ENCODE measurements at regions not wholly inside any gene's neighbourhood (a gene's known extent, or its start where the extent isn't known, plus 50 kb on each side); places are given as distances from the start of the nearest gene placed in this dataset.

GRCh38 chr18:23334569-23334968, 118.5 kb upstream of the RIOK3 start:
- no peaks in the 10 kb centered on the region for H3K9me3 ChIP-seq (ENCODE audit: control insufficient read depth in 1 of 2, insufficient read depth in 1 of 2, low read length in 2 of 2)
- Mint-ChIP-seq H3K27me3 (no peaks in the 10 kb centered on the region), H3K4me1 (ENCODE audit: low read depth) (no peaks in the 10 kb centered on the region), H3K9me3 (no peaks in the 10 kb centered on the region), H3K4me3 (no peak overlapping the region), H3K27ac (no peak overlapping the region), H3K36me3 (ENCODE audit: low read depth) (no peaks in the 10 kb centered on the region)
- no peaks in the 10 kb centered on the region for H3K4me1 ChIP-seq (ENCODE audit: insufficient read depth, low read length)
- H3K27me3 ChIP-seq (ENCODE audit: control insufficient read depth in 1 of 2, insufficient read depth in 2 of 2, low read length in 2 of 2) = no peaks in the 10 kb centered on the region
- POLR2A ChIA-PET = no interaction called here
- no peak overlapping the region for H3K27ac ChIP-seq (ENCODE audit: low read depth in 1 of 2, low read length in 2 of 2)
- H3K4me3 ChIP-seq (ENCODE audit: low read length) = no peak overlapping the region
- no peaks in the 10 kb centered on the region for H3K36me3 ChIP-seq (ENCODE audit: insufficient read depth, low read length)
- DNase-seq (no peak), ATAC-seq (ENCODE audit: poor library complexity) (no peak)
- intact Hi-C loops (cut with DNase I, micrococcal nuclease) = loop anchor here in 1 of 2 experiments (10.0 kb wide), 1 partner anchor 60 kb away; no protein-coding TSS in a partner anchor
- TF ChIP-seq CTCF (IDR thresholded peaks at IDR 0.05) = no peak
- CTCF ChIA-PET = no interaction called here

- no peak overlapping the region for H3K27ac ChIP-seq (ENCODE audit: low read depth in 1 of 2, low read length in 2 of 2)
- no peak overlapping the region for H3K4me3 ChIP-seq (ENCODE audit: low read length)
- intact Hi-C loops (cut with DNase I, micrococcal nuclease) = loop anchor here in 1 of 2 experiments (10.0 kb wide), 1 partner anchor 61 kb away; no protein-coding TSS in a partner anchor
- no peak overlapping the region for H3K27ac Mint-ChIP-seq
- H3K4me1 Mint-ChIP-seq (ENCODE audit: low read depth) = no peaks in the 10 kb centered on the region
- TF ChIP-seq CTCF (IDR thresholded peaks at IDR 0.05) = no peak
- no peak overlapping the region for H3K4me3 Mint-ChIP-seq
- ChIA-PET CTCF (no interaction called here), POLR2A (interaction anchor here (0.6 kb wide), 1 partner anchor 178 kb away, joined by 3 read pairs; no protein-coding TSS in a partner anchor)
- no peaks in the 10 kb centered on the region for H3K36me3 ChIP-seq (ENCODE audit: insufficient read depth, low read length)
- ATAC-seq (ENCODE audit: poor library complexity) (no peak), DNase-seq (no peak)
- no peaks in the 10 kb centered on the region for H3K9me3 ChIP-seq (ENCODE audit: control insufficient read depth in 1 of 2, insufficient read depth in 1 of 2, low read length in 2 of 2)
- H3K9me3 Mint-ChIP-seq = no peaks in the 10 kb centered on the region
- no peaks in the 10 kb centered on the region for H3K36me3 Mint-ChIP-seq (ENCODE audit: low read depth)
- no peaks in the 10 kb centered on the region for H3K4me1 ChIP-seq (ENCODE audit: insufficient read depth, low read length)
- H3K27me3 ChIP-seq (ENCODE audit: control insufficient read depth in 1 of 2, insufficient read depth in 2 of 2, low read length in 2 of 2) = no peaks in the 10 kb centered on the region
- H3K27me3 Mint-ChIP-seq = no peaks in the 10 kb centered on the region
Measured at GRCh38 chr18:23336101-23336500, 117.0 kb upstream of the RIOK3 start.

- Mint-ChIP-seq H3K4me3 (no peak overlapping the region), H3K36me3 (ENCODE audit: low read depth) (no peaks in the 10 kb centered on the region), H3K27me3 (no peaks in the 10 kb centered on the region), H3K4me1 (ENCODE audit: low read depth) (no peaks in the 10 kb centered on the region), H3K9me3 (no peaks in the 10 kb centered on the region), H3K27ac (no peak overlapping the region)
- intact Hi-C loops (cut with DNase I, micrococcal nuclease) = loop anchor here in 1 of 2 experiments (10.0 kb wide), 1 partner anchor 63 kb away; no protein-coding TSS in a partner anchor
- no peak overlapping the region for H3K4me3 ChIP-seq (ENCODE audit: low read length)
- no peaks in the 10 kb centered on the region for H3K9me3 ChIP-seq (ENCODE audit: control insufficient read depth in 1 of 2, insufficient read depth in 1 of 2, low read length in 2 of 2)
- ChIA-PET CTCF (no interaction called here), POLR2A (no interaction called here)
- no peak overlapping the region for H3K27ac ChIP-seq (ENCODE audit: low read depth in 1 of 2, low read length in 2 of 2)
- H3K27me3 ChIP-seq (ENCODE audit: control insufficient read depth in 1 of 2, insufficient read depth in 2 of 2, low read length in 2 of 2) = no peaks in the 10 kb centered on the region
- H3K36me3 ChIP-seq (ENCODE audit: insufficient read depth, low read length) = no peaks in the 10 kb centered on the region
- DNase-seq (no peak), ATAC-seq (ENCODE audit: poor library complexity) (no peak)
- no peak for TF ChIP-seq CTCF (IDR thresholded peaks at IDR 0.05)
- no peaks in the 10 kb centered on the region for H3K4me1 ChIP-seq (ENCODE audit: insufficient read depth, low read length)
Measured at GRCh38 chr18:23337599-23338444, 115.3 kb upstream of the RIOK3 start.

Data from CD4-positive, alpha-beta T cell (primary cell).